IPS-18c (cell line): ENCODE measurements at regions not wholly inside any gene's neighbourhood (a gene's known extent, or its start where the extent isn't known, plus 50 kb on each side); places are given as distances from the start of the nearest gene placed in this dataset.
"Not testable (repeated sequence)": the region's sequence is repeated elsewhere in the genome, so short reads cannot be mapped to it uniquely, and the experiment has no call there.

Experiments used
- H3K4me3 ChIP-seq: 2 replicates; pipeline ENCODE4 v1.7.0; 2013; ENCODE audit warnings: low read depth, mild to moderate bottlenecking, low read length, moderate library complexity; ENCODE audit not compliant: insufficient read depth
- H3K9me3 ChIP-seq: one replicate; pipeline ENCODE4 v1.6.1; 2013; ENCODE audit warnings: mild to moderate bottlenecking, low read length, moderate library complexity; ENCODE audit not compliant: control insufficient read depth, insufficient read depth

DNA sequence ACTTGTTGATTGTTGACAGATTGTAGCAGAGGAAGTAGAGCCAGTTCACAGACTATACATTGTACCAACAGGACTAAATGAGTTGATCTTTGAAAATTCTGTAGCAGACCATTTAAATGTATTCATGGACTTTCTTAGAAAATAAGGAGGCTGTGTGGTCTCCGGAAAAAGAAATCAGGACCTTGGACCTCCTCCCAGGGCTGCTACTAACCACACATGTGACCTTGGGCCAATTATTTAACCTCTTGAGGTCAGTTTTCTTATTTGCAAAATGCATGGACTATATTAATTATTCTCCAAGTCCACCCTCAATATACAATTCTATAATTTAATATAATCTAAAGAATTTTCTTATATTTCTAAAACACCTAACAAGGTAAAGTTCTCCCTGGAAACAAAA, 492.0 kb upstream of the JAG1 start:
- no peaks in the 10 kb centered on the region for H3K9me3 ChIP-seq
- H3K4me3 ChIP-seq, result no peak overlapping the region

GRCh38 chr20:11166712-11167111, 492.9 kb upstream of the JAG1 start:
- Histone ChIP-seq H3K4me3 (no peak overlapping the region), H3K9me3 (no peaks in the 10 kb centered on the region)

- no peak overlapping the region for H3K4me3 ChIP-seq
Measured at GRCh38 chr20:11168026-11168425, 494.2 kb upstream of the JAG1 start.

GRCh38 chr20:11170025-11170424, 496.2 kb upstream of the JAG1 start:
- Histone ChIP-seq H3K4me3 (no peak overlapping the region), H3K9me3 (no peaks in the 10 kb centered on the region)

More at GRCh38 chr20:11168026-11168425, 494.2 kb upstream of the JAG1 start:
- no peaks in the 10 kb centered on the region for H3K9me3 ChIP-seq

DNA sequence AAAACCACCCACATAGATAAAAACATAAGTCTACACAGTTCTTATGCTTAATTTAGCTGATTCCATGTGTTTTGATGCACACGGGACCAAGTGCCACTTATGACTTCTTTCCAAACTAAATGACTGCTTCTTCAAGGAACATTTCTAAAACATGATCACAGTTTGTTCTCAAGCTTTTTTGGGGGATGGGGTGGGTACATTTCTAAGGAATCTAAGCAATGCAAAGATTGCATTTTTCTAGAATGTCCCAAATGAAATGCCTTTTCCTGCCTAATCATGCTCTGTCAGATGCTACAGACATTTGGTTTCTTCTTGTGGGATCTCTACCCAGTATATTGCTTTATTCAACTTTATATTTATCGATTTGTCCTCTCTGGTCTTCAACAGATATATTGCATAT, 496.8 kb upstream of the JAG1 start:
- Histone ChIP-seq H3K9me3 (no peaks in the 10 kb centered on the region), H3K4me3 (no peak overlapping the region)

- no peaks in the 10 kb centered on the region for H3K9me3 ChIP-seq
Measured at GRCh38 chr20:11172881-11173280, 499.1 kb upstream of the JAG1 start.

DNA sequence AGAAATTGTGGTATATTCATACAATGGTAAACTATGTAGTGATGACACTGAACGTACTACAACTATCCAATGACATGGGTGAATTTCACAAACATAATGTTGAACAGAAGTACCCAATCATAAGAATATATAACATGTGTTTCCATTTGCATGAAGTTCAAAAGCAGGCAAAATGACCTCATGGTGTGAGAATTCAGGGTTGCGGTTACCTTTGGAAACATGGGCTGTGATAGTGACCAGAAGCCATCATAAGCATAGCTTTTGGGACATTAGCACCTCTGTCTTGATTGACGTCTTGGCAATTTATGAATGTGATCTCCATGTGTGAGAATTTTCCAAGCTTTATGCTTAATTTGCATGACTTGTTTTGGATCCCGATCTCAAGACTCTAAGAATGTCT, 500.1 kb upstream of the JAG1 start:
- Histone ChIP-seq H3K4me3 (no peak overlapping the region), H3K9me3 (no peaks in the 10 kb centered on the region)

More at GRCh38 chr20:11172881-11173280, 499.1 kb upstream of the JAG1 start:
- H3K4me3 ChIP-seq, result no peak overlapping the region

DNA sequence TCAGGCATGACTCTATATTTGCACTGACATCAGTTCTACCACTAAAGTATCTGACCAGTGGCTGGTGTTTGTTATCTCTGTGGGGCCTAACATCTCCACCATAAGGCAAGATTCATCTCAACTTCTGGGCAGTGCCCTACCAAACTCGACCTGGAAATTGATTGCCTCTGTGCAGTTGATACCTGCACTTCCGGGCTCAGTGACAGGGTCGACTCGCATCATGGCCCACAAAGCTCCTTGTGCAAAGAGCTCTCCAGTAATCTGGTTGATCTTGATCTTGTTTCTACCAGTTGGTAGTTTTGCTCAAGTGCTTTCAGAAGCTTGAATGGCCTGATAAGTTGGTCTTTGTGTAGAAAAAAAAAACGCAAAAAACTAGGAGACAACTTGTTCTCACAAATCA, 501.1 kb upstream of the JAG1 start:
- H3K4me3 ChIP-seq, result no peak overlapping the region
- H3K9me3 ChIP-seq, result no peaks in the 10 kb centered on the region

- H3K4me3 ChIP-seq, result no peak overlapping the region
- no peaks in the 10 kb centered on the region for H3K9me3 ChIP-seq
Measured at GRCh38 chr20:11176431-11176830, 502.6 kb upstream of the JAG1 start.

- H3K4me3 ChIP-seq, result no peak overlapping the region
- H3K9me3 ChIP-seq, result no peaks in the 10 kb centered on the region
Measured at GRCh38 chr20:11178946-11179654, 505.3 kb upstream of the JAG1 start.

DNA sequence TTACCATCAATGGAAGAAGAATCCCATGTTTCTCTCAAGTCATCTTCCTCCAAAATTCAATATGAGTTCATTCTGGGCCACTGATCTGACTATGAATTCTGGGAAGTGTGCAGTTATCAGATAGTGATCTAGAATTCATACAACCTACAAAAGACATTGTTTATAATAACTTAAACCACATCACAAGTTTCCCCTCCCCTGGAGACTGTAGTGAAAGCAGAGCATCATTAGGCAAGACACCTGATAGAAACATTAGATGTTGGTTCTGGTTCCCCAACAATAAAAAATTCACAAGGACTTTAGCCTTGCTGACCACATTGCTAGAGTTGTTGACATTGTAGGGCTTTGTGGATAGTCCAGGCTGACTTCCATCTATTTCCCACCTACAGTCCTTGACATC, 506.4 kb upstream of the JAG1 start:
- H3K9me3 ChIP-seq, result no peaks in the 10 kb centered on the region
- no peak overlapping the region for H3K4me3 ChIP-seq

DNA sequence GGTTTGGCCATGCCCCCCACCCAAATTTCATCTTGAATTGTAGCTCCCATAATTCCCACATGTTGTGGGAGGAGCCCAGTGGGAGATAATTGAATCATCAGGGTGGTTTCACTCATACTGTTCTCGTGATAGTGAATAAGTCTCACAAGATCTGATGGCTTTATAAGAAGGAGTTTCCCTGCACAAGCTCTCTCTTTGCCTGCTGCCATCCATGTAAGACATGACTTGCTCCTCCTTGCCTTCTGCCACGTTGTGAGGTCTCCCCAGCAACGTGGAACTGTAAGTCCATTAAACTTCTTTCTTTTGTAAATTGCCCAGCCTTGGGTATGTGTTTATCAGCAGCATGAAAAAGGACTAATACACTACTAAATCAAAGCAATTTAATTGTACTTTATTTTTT, 507.3 kb upstream of the JAG1 start:
- H3K4me3 ChIP-seq, H3K9me3 ChIP-seq: not testable (repeated sequence)

DNA sequence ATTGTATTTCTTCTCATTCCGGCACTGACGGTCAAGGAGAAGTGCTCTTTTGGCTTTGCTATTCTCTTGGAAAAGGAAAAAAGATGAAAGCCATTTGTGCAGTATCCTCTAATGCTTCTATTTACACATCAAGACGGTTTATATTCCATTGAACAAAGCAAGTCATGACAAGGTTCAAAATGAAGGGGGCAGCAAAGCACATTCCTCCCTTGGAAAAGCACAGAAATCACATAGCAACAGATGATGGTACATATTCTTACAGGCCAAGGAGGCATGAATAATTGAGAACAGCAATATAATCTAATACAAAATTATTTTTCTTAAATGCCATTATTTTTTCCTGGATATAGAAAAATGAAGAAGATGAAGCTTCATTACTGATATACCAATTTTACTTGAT, 508.2 kb upstream of the JAG1 start:
- Histone ChIP-seq H3K4me3 (no peak overlapping the region), H3K9me3 (no peaks in the 10 kb centered on the region)

- H3K9me3 ChIP-seq, result no peaks in the 10 kb centered on the region
- no peak overlapping the region for H3K4me3 ChIP-seq
Measured at GRCh38 chr20:11182720-11183119, 508.9 kb upstream of the JAG1 start.

- Histone ChIP-seq H3K9me3 (no peaks in the 10 kb centered on the region), H3K4me3 (no peak overlapping the region)
Measured at GRCh38 chr20:11186301-11187008, 512.7 kb upstream of the JAG1 start.

DNA sequence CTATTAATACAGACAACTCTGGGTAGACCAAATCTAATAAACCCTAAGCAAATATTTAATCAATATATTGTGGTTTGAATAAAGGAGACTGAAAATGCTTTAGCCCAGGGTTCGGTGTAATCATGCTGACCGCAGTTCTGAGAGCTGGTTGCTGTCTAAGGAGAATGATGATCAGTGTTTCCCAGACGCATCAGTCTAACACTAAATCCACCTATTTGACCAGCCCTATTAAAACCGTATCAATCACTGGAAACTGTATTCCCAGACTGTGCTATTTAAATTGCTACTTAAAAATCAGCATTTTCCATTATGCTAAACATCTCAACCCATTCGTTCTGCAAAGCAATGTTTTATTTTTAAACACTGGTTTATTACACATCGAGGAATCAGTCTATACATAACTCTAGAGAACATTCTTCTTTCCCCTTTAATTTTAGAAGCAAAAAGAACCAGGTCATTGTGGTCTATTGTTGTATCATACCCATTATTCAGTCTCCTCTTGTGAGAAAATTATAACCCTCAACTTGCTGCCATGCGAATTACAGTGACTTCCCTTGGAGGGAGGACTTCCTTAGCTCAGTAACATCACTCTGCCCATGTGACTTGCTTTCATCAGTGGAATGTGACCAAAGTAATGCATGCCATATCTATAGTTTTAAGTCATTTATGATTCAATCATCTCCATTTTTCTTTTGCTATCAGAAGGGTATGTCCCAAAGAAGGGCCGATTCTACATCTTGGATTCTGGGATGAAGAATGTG, 515.2 kb upstream of the JAG1 start:
- no peaks in the 10 kb centered on the region for H3K9me3 ChIP-seq
- no peak overlapping the region for H3K4me3 ChIP-seq

DNA sequence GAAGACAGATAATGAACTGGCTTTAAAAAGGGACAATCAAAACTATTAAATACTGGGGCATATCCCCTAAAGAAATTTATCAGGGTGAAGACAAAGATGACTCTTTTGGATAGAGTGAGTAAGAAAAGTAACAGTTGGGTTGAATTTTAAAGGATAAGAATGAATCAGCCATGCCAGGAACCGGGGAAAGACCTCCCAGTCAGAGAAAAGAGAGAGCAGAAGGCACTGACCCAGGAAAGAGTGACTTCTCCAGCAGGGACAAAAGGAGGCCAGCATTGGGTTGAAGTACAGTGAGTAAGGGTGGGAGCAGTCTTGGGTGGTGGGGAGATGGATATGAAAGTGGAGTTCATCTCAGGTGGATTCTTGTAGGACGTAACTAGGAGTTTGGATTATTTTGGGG, 516.9 kb upstream of the JAG1 start:
- H3K9me3 ChIP-seq, result no peaks in the 10 kb centered on the region
- H3K4me3 ChIP-seq, result no peak overlapping the region

DNA sequence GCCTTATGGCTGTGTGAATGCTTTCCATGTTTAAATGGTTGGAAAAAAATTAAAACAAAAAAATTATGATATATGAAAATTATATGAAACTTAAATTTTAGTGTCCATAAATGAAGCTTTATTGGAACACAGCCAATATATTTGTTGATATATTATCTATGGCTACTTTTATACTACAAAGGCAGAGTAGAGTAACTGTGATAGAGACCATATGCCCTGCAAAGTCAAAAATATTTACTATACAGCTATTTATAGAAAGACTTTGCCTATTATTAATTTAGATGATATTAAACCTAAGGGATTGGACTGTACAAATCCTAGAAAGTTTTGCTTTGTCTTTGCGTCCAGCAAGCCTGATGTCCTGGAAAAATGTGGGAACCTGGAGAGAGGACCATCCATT, 518.3 kb upstream of the JAG1 start:
- no peaks in the 10 kb centered on the region for H3K9me3 ChIP-seq
- H3K4me3 ChIP-seq, result no peak overlapping the region
